ENCODE measurements at regions not wholly inside any gene's neighbourhood (a gene's known extent, or its start where the extent isn't known, plus 50 kb on each side); places are given as distances from the start of the nearest gene placed in this dataset.
"Not testable (repeated sequence)": the region's sequence is repeated elsewhere in the genome, so short reads cannot be mapped to it uniquely, and the experiment has no call there.

DNA sequence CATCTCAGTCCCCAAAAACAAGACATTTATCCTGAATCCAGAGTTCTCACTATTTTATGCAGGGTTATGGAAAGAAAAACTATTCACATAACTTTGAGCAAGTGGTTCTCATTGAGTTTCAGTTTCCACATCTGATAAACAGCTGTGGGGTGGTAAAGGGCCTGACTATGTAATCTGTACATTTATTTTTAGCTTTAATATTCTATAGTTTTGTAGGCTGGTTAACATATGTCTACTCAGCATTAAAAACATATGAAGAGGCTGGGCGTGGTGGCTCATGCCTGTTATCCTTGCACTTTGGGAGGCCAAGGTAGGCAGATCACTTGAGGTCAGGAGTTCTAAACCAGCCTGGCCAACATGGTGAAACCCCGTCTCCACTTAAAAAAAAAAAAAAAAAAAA is 301.5 kb upstream of the CCNG1 start:
- TF ChIP-seq, protein P1, sequence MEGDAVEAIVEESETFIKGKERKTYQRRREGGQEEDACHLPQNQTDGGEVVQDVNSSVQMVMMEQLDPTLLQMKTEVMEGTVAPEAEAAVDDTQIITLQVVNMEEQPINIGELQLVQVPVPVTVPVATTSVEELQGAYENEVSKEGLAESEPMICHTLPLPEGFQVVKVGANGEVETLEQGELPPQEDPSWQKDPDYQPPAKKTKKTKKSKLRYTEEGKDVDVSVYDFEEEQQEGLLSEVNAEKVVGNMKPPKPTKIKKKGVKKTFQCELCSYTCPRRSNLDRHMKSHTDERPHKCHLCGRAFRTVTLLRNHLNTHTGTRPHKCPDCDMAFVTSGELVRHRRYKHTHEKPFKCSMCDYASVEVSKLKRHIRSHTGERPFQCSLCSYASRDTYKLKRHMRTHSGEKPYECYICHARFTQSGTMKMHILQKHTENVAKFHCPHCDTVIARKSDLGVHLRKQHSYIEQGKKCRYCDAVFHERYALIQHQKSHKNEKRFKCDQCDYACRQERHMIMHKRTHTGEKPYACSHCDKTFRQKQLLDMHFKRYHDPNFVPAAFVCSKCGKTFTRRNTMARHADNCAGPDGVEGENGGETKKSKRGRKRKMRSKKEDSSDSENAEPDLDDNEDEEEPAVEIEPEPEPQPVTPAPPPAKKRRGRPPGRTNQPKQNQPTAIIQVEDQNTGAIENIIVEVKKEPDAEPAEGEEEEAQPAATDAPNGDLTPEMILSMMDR (IDR thresholded peaks at IDR 0.05; ENCODE audit: insufficient read depth, low read length) = no peak
- no peak overlapping the region for H3K4me3 ChIP-seq (ENCODE audit: low read depth, low read length)
- no peak for DNase-seq (ENCODE audit: low read depth)

DNA sequence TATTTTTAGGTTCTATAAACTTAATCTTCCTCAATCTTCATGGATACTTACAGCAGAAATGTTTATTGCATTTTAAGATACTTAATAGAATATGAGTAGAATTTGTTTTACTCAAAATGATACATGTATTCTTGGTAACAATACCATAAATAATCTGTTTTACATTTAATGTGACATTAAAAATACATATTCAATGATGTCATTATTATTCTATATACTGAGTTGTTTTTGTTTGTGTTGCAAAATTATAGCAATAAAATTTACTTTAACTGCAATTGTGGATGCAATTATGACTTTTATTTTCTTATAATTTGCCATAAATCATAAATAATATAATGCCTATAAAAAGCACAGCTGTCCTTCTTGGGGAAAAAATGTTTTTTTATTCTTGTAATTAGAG is 275.9 kb upstream of the CCNG1 start:
- DNase-seq (ENCODE audit: low read depth) = no peak
- no peak overlapping the region for H3K4me3 ChIP-seq (ENCODE audit: low read depth, low read length)
- TF ChIP-seq, protein P1 (IDR thresholded peaks at IDR 0.05; ENCODE audit: insufficient read depth, low read length) = no peak

DNA sequence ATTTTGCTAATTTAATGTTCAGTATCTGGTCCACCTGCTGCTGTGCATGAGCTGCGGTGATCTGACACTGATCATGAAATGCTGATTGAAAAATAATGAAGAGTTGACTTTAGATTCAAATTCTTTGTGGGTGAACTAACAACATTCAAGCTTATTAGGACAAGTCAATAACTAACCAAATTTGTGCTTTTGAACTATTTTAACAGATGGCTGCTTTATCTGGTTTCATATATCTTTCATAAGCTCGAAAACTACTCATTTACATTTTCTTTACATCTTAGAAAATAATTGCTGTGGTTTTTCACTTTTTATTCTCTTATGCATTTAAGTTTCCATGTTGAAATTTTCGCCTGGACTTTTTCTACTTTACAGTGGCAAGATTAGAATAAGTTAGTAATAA is 274.8 kb upstream of the CCNG1 start:
- no peak overlapping the region for H3K4me3 ChIP-seq (ENCODE audit: low read depth, low read length)
- no peak for DNase-seq (ENCODE audit: low read depth)
- TF ChIP-seq, protein P1 (IDR thresholded peaks at IDR 0.05; ENCODE audit: insufficient read depth, low read length) = no peak

DNA sequence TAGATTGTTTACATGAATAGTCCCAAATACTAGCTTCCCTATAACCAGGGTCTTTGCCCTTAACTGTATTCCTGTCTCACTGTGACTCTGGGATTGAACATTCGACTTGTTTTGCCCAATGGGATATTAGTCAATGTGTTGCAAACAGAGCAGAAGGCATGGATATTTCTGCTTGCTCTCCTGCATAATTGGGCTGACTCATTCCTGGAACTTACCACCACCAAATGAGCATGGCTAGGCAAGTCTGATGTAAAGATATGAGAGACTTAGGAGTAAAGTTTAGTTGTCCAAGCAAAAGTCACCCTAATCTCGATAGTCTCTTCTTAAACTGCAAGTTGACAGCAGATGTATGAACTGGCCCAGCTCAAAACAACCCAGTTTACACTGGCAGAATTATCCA is 273.5 kb upstream of the CCNG1 start:
- TF ChIP-seq, protein P1 (IDR thresholded peaks at IDR 0.05; ENCODE audit: insufficient read depth, low read length) = no peak
- no peak for DNase-seq (ENCODE audit: low read depth)
- H3K4me3 ChIP-seq (ENCODE audit: low read depth, low read length) = no peak overlapping the region

DNA sequence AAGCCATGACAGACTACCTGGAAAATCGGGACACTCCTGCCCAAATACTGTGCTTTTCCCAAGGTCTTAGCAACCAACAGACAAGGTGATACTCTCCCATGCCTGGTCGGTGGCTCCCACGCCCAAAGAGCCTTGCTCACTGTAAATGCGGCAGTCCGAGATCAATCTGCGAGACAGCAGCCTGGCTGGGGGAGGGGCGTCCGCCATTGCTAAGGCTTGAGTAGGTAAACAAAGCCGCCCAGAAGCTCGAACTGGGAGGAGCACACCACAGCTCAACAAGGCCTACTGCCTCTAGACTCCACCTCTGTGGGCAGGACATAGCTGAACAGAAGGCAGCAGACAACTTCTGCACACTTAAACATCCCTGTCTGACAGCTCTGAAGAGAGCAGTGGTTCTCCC is 272.1 kb upstream of the CCNG1 start:
- TF ChIP-seq, protein P1 (IDR thresholded peaks at IDR 0.05; ENCODE audit: insufficient read depth, low read length) = no peak
- no peak overlapping the region for H3K4me3 ChIP-seq (ENCODE audit: low read depth, low read length)
- no peak for DNase-seq (ENCODE audit: low read depth)

DNA sequence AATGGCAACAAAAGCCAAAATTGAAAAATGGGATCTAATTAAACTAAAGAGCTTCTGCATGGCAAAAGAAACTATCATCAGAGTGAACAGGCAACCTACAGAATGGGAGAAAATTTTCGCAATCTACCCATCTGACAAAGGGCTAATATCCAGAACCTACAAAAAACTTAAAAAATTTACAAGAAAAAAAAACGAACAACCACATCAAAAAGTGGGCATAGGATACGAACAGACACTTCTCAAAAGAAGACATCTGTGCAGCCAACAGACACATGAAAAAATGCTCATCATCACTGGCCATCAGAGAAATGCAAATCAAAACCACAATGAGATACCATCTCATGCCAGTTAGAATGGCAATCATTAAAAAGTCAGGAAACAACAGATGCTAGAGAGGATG is 267.2 kb upstream of the CCNG1 start:
- not testable (repeated sequence) for H3K4me3 ChIP-seq (ENCODE audit: low read depth, low read length); DNase-seq (ENCODE audit: low read depth)

DNA sequence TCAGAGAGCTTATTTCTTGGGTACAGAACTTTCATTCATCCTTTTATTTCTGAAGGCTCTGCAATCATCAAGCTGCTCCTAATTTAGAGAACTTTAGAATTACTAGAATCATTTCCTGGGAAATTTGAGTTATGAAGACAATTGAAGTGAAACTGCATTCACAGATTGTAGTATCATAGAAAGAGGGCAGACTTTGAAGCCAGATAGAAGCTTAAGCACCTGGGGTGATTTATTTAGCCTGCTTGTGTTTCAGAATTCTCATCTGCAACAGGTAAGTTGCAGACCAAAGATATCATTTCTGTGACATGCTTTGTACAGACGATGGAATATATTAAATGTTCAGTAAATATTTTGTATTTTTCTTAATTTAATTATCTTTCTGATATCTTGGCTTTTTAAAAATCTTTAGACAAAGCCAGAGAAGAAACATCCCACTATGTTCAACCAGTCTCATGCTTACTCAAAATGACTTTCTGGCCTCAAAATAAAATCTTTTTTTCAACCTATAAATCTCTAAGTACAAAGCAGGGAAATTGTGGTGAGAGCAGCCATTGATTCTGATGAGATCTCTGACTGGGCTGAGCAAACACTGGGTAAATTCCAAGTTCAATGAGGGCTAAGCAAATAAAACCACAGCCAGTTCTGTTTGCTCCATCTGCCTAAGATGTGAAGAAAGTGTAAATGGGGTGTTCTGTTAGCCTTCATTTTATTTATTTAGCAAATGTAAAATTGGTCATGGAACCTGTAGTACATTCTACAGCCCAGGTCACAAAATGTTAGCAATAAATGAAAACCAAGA is 264.7 kb upstream of the CCNG1 start:
- no peak overlapping the region for H3K4me3 ChIP-seq (ENCODE audit: low read depth, low read length)
- no peak for DNase-seq (ENCODE audit: low read depth)
- TF ChIP-seq, protein P1 (IDR thresholded peaks at IDR 0.05; ENCODE audit: insufficient read depth, low read length) = no peak
